Inferior parietal cortex (tissue), 1 donor: ENCODE measurements at regions not wholly inside any gene's neighbourhood (a gene's known extent, or its start where the extent isn't known, plus 50 kb on each side); places are given as distances from the start of the nearest gene placed in this dataset.
A peak's percentile ranks its signal among the peaks of the same experiment; 100 is the strongest.

Experiments used
- DNase-seq: peaks from one replicate; pipeline ENCODE4 v3.0.0-alpha.2; 2016; ENCODE audit errors: extremely low spot score

DNA sequence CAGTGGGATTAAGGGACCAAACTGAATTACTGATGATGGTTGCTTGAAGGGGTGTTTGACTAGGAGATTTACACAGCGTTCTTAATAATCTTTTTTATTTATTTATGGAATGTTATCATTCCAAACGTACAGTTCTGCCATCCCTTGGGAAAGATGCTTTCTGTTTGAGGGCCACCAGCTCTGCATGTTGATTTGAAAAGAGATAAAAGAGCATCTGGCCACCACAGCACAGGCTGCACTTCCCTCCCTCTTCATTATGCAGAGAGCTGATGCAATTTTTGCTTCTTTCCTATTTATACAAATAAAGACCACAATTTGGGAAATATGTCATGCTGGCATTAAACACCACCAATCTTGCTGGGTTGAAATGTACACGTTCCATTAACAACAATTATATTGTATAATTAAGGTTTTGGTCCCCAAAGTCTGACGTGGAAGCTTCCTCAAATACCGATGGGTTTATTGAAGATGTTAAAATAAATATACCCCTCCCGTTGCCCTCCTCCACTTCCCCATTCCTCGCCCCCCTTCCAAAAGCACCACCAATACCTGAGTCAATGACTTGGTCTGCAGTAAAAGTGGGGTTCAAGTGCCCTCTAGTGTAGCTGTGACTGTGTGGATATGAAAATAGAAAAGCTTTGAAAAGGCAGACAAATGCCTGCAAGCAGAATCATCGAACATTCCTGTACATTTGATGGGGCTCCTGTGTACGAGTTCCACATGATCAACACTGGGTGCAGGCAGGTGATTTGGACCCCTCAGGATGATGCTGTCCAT lies 211.9 kb downstream of the HRH4 start:
- DNase-seq: no peak

DNA sequence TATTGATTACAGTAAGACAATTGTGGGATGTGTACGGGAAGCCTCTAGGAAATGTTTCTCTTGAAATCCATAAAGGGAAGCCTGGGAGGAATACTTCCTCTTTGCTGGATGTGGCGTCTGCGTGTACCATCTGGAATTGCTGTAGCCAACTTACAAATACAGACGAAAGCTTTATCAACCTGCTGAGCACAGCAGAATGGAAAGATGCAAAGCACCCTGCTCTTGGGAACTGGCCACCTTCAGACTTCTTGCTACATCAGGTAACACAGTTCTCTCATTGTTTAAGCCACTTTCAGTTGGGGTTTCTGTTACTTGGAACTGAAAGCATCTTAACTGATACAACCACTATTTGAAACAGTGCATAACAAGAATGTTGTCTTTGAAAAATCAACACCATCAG lies 213.8 kb downstream of the HRH4 start:
- no peak for DNase-seq

- DNase-seq: no peak
Measured at GRCh38 chr18:24674605-24675004, 214.2 kb downstream of the HRH4 start.

- no peak for DNase-seq
Measured at GRCh38 chr18:24677011-24677410, 216.6 kb downstream of the HRH4 start.

- peak; percentile 64 for DNase-seq
Measured at GRCh38 chr18:24678107-24678506, 217.7 kb downstream of the HRH4 start.

DNA sequence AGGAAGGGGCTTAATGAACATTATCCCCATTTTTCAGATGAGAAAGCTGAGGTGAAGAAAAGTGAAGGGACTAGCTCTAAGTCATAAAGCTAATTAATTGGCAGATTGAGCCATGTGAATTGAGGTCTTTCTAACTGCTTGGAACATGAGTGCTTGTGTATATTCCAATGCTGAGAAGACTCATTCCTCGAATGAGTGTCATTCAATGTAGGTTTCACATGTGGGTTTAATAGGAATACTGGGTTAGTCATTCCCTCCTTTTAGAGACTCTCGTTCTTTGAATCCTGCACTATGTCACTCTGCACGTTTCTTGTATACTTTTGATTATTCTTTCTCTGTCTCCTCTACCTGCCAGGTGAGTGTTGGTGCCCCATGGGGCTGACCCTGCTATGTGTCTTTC lies 218.2 kb downstream of the HRH4 start:
- no peak for DNase-seq

GRCh38 chr18:24679062-24679461 lies 218.6 kb downstream of the HRH4 start:
- no peak for DNase-seq

GRCh38 chr18:24683925-24684324 lies 223.5 kb downstream of the HRH4 start:
- DNase-seq: no peak

- no peak for DNase-seq
Measured at GRCh38 chr18:24685254-24685959, 225.0 kb downstream of the HRH4 start.

- no peak for DNase-seq
Measured at GRCh38 chr18:24695168-24695567, 234.7 kb downstream of the HRH4 start.

DNA sequence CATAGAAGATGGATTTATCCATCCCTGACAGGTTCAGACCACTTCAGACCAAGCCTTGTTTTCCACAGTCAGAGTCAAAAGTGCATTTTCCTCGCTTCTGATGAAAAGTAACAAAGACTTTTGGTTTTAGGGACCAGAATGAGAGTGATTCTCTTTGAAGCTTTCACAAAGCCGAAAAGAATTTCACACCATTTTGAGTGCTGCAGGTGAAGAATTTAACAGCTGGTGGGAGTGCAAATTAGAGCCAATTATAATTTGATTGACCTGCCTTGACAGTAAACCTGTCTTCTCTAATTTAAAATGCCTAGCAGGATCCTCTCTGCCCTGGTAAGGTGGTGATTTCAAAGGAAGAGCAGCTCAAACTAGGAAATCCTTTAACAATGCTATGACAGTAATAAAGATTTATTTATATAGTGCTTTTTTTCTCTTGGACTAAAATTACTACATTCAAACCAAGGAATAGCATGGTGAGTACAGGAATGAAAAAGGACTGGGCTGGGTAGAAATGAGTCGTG lies 241.6 kb downstream of the HRH4 start:
- DNase-seq: no peak

DNA sequence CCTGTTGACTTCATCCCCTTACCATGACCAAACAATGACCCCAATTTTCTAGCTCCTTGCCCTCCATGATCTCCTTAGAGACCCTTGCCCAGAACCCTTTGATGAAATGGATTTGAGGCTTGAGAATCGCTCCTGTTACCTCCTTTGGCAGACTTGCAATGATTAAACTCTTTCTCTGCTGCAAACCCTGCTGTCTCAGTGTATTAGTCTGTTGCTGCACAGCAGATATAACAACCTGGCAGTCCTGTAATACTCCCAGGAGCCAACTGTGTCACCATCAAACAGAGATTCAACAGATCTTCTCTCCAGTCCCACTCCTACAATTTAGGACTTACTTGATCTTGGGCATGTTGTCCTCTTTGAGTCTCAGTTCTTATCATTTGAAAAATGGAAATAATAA lies 242.9 kb downstream of the HRH4 start:
- DNase-seq: no peak

- DNase-seq: no peak
Measured at GRCh38 chr18:24704946-24705630, 244.7 kb downstream of the HRH4 start.

- no peak for DNase-seq
Measured at GRCh38 chr18:24710474-24710873, 250.0 kb downstream of the HRH4 start.

- no peak for DNase-seq
Measured at GRCh38 chr18:24719791-24720190, 259.4 kb downstream of the HRH4 start.

DNA sequence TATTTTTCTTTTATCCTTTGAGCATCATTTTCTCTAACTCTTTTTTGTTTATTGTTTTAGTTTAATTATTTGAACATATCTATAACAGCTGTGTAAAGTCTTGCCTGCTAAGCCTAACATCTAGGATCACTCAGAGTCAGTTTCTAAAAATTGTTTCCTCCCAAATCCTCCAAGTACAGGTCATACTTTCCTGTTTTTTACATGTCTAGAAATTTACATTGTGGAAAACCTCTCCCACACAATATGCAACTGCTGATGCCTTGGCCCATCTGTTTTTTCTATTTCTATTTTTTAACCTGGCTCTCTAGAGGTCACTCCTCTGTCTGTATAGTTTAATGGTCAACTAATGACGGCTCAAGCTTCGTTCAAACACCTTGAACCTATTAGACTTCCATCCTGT lies 261.0 kb downstream of the HRH4 start:
- DNase-seq: no peak

DNA sequence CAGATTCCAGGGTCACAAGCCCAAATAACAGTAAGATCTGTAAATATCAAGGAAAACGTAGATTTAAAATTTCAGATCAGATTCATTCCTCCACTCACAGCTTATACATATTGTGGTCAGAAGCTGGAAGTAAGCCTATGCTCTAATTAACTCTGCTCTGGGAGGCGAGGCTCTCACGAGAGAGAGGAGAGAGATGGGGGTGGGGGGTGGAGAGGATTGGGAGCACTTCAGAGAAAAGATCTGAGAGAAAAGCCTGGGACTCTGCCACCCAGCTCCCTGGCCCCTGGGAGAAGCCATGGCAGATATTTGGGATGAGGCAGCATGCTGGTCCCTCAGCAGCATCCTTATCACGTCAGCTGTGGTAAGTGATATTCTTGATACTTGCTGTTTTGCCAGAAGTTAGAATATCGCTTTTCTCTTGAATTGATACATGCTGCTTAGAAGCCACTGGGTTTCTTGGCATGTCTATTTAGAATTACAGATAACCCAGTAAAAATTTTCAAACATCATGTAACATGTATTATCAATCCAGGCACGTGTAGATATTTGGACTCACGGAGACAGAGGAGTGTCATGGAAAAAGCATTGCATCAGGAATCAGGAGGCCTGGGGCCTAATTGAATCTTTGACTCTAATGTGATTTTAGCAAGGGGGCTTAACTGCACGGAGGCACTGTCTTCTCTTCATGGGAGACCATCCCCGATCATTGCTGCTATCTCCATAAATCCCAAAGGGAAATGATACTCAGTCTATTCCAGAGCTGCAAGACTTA lies 265.4 kb downstream of the HRH4 start:
- no peak for DNase-seq

GRCh38 chr18:24726727-24727492 lies 266.5 kb downstream of the HRH4 start:
- DNase-seq: peak; percentile 91

GRCh38 chr18:24727685-24728084 lies 267.2 kb downstream of the HRH4 start:
- no peak for DNase-seq

GRCh38 chr18:24731158-24731557 lies 270.7 kb downstream of the HRH4 start:
- DNase-seq: no peak

GRCh38 chr18:24731981-24732380 lies 271.5 kb downstream of the HRH4 start:
- DNase-seq: no peak
